ENCODE measurements at regions not wholly inside any gene's neighbourhood (a gene's known extent, or its start where the extent isn't known, plus 50 kb on each side); places are given as distances from the start of the nearest gene placed in this dataset.

DNA sequence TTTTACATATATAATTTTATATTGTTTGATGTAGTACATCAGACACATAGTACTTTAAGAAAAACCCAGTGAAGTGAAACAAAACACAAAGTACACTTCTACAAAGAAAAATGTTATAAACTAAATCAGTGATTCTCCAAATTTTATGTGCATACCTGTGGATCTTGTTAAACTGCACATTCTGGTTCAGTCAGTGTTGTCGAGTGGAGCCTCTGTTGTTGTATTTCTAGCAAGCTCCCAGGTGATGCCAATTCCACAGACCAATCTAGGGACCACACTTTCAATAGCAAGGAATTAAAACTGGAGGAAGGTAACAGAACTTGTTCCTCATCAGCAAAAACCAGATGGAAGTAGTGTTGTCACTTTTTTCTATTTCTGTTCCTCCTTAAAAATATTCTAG lies 183.8 kb upstream of the CD180 start:
- TF ChIP-seq, protein P1, sequence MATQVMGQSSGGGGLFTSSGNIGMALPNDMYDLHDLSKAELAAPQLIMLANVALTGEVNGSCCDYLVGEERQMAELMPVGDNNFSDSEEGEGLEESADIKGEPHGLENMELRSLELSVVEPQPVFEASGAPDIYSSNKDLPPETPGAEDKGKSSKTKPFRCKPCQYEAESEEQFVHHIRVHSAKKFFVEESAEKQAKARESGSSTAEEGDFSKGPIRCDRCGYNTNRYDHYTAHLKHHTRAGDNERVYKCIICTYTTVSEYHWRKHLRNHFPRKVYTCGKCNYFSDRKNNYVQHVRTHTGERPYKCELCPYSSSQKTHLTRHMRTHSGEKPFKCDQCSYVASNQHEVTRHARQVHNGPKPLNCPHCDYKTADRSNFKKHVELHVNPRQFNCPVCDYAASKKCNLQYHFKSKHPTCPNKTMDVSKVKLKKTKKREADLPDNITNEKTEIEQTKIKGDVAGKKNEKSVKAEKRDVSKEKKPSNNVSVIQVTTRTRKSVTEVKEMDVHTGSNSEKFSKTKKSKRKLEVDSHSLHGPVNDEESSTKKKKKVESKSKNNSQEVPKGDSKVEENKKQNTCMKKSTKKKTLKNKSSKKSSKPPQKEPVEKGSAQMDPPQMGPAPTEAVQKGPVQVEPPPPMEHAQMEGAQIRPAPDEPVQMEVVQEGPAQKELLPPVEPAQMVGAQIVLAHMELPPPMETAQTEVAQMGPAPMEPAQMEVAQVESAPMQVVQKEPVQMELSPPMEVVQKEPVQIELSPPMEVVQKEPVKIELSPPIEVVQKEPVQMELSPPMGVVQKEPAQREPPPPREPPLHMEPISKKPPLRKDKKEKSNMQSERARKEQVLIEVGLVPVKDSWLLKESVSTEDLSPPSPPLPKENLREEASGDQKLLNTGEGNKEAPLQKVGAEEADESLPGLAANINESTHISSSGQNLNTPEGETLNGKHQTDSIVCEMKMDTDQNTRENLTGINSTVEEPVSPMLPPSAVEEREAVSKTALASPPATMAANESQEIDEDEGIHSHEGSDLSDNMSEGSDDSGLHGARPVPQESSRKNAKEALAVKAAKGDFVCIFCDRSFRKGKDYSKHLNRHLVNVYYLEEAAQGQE (IDR thresholded peaks at IDR 0.05; ENCODE audit: insufficient read depth in 1 of 2, low read depth in 2 of 2, low read length in 2 of 2), result no peak
- TF ChIP-seq TAF1 (IDR thresholded peaks at IDR 0.05; ENCODE audit: borderline replicate concordance, insufficient read depth, low read length), result no peak

Data from PFSK-1 (cell line).